Trophoblast cell (in vitro differentiated cells and primary cell): ENCODE measurements at regions not wholly inside any gene's neighbourhood (a gene's known extent, or its start where the extent isn't known, plus 50 kb on each side); places are given as distances from the start of the nearest gene placed in this dataset.

Experiments
- DNase-seq, 2 donors: peaks; one replicate each; pipeline ENCODE4 v3.0.0-alpha.2; 2016
- H2AFZ ChIP-seq: 2 replicates; pipeline ENCODE4 v1.6.1; 2013; ENCODE audit warnings: low read length, moderate library complexity, mild to moderate bottlenecking; ENCODE audit not compliant: insufficient read depth, poor library complexity
- H2AK5ac ChIP-seq: 2 replicates; pipeline ENCODE4 v1.6.1; 2013; ENCODE audit warnings: mild to moderate bottlenecking, low read length
- H2BK120ac ChIP-seq: 2 replicates; pipeline ENCODE4 v1.6.1; 2013; ENCODE audit warnings: low read length, mild to moderate bottlenecking, moderate library complexity; ENCODE audit not compliant: insufficient read depth, poor library complexity
- H2BK12ac ChIP-seq: 2 replicates; pipeline ENCODE4 v1.6.1; 2013; ENCODE audit warnings: mild to moderate bottlenecking, low read length, moderate library complexity
- H2BK5ac ChIP-seq: 2 replicates; pipeline ENCODE4 v1.6.1; 2013; ENCODE audit warnings: low read length, low read depth, moderate library complexity, mild to moderate bottlenecking; ENCODE audit not compliant: poor library complexity
- H3K14ac ChIP-seq: 2 replicates; pipeline ENCODE4 v1.6.1; 2013; ENCODE audit warnings: mild to moderate bottlenecking, low read length
- H3K18ac ChIP-seq: 2 replicates; pipeline ENCODE4 v1.6.1; 2013; ENCODE audit warnings: mild to moderate bottlenecking, low read length
- H3K23ac ChIP-seq: 2 replicates; pipeline ENCODE4 v1.6.1; 2013; ENCODE audit warnings: low read length
- H3K27ac ChIP-seq: 2 replicates; pipeline ENCODE4 v1.5.1; 2013; ENCODE audit warnings: low read depth, mild to moderate bottlenecking, inconsistent platforms, low read length, moderate library complexity
- H3K27me3 ChIP-seq: 2 replicates; pipeline ENCODE4 v1.6.1; 2013; ENCODE audit warnings: inconsistent platforms, mild to moderate bottlenecking, low read length, moderate library complexity; ENCODE audit not compliant: insufficient read depth
- H3K36me3 ChIP-seq, 2 experiments: 1 replicate in 1 of 2; 2 replicates in 1 of 2; pipeline ENCODE4 v1.6.1; 2013; ENCODE audit warnings: low read length in 2 of 2, mild to moderate bottlenecking in 2 of 2, moderate library complexity in 1 of 2; ENCODE audit not compliant: insufficient read depth in 2 of 2, control insufficient read depth in 1 of 2
- H3K4ac ChIP-seq: 2 replicates; pipeline ENCODE4 v1.6.1; 2013; ENCODE audit warnings: low read depth, mild to moderate bottlenecking, low read length, moderate library complexity
- H3K4me1 ChIP-seq, 2 experiments: 1 replicate in 1 of 2; 2 replicates in 1 of 2; pipeline ENCODE4 v1.6.1; 2013; ENCODE audit warnings: low read length in 2 of 2, mild to moderate bottlenecking in 2 of 2, moderate library complexity in 1 of 2; ENCODE audit not compliant: insufficient read depth in 2 of 2, control insufficient read depth in 1 of 2
- H3K4me2 ChIP-seq: 2 replicates; pipeline ENCODE4 v1.6.1; 2013; ENCODE audit warnings: inconsistent platforms, mild to moderate bottlenecking, low read length, moderate library complexity
- H3K4me3 ChIP-seq: 2 replicates; pipeline ENCODE4 v1.5.1; 2013; ENCODE audit warnings: mild to moderate bottlenecking, low read depth, low read length, inconsistent platforms
- H3K79me1 ChIP-seq: one replicate; pipeline ENCODE4 v1.6.1; 2013; ENCODE audit warnings: low read length
- H3K79me2 ChIP-seq: 2 replicates; pipeline ENCODE4 v1.6.1; 2013; ENCODE audit warnings: low read length, mild to moderate bottlenecking; ENCODE audit not compliant: control insufficient read depth, insufficient read depth, poor library complexity
- H3K9ac ChIP-seq: 2 replicates; pipeline ENCODE4 v1.6.1; 2013; ENCODE audit warnings: mild to moderate bottlenecking, low read length
- H3K9me3 ChIP-seq: 2 replicates; pipeline ENCODE4 v1.6.1; 2013; ENCODE audit warnings: low read depth, mild to moderate bottlenecking, control low read depth, inconsistent platforms, low read length; ENCODE audit not compliant: insufficient read depth
- H4K12ac ChIP-seq: 2 replicates; pipeline ENCODE4 v1.6.1; 2013; ENCODE audit warnings: low read depth, mild to moderate bottlenecking, low read length, moderate library complexity
- H4K8ac ChIP-seq: 2 replicates; pipeline ENCODE4 v1.6.1; 2013; ENCODE audit warnings: low read depth, mild to moderate bottlenecking, low read length, moderate library complexity
- H4K91ac ChIP-seq: one replicate; pipeline ENCODE4 v1.6.1; 2013; ENCODE audit warnings: low read depth, mild to moderate bottlenecking, low read length, moderate library complexity
- WGBS: extraction: QIAGEN DNeasy Blood & Tissue Kit; methylation state at CpG from one replicate; pipeline ENCODE4 v1.1.7; 2013; ENCODE audit warnings: missing lambda C conversion rate; ENCODE audit not compliant: insufficient read length, insufficient coverage; ENCODE audit errors: extremely low coverage; 5-methylcytosine and 5-hydroxymethylcytosine counted together

- no peak overlapping the region for H3K4me2 ChIP-seq
- no peak for DNase-seq
- H2AFZ ChIP-seq, result no peak overlapping the region
- H2BK12ac ChIP-seq, result no peak overlapping the region
- no peak overlapping the region for H3K14ac ChIP-seq
- no peak overlapping the region for H3K4me3 ChIP-seq
- H3K9ac ChIP-seq, result no peak overlapping the region
- no peaks in the 10 kb centered on the region for H3K79me2 ChIP-seq
- no peaks in the 10 kb centered on the region for H3K9me3 ChIP-seq
- H3K23ac ChIP-seq, result no peak overlapping the region
- no peak overlapping the region for H2BK5ac ChIP-seq
- no peak overlapping the region for H2BK120ac ChIP-seq
- no peak overlapping the region for H4K8ac ChIP-seq
- no CpG with 5 or more reads among the region's 3 CpGs for WGBS
- no peak overlapping the region for H3K18ac ChIP-seq
- H3K4ac ChIP-seq, result no peak overlapping the region
- no peaks in the 10 kb centered on the region for H3K79me1 ChIP-seq
- H4K12ac ChIP-seq, result no peak overlapping the region
- H3K36me3 ChIP-seq, result no peaks in the 10 kb centered on the region
- H3K27ac ChIP-seq, result no peak overlapping the region
- no peaks in the 10 kb centered on the region for H3K27me3 ChIP-seq
- H3K4me1 ChIP-seq, result no peaks in the 10 kb centered on the region
- H4K91ac ChIP-seq, result no peak overlapping the region
- H2AK5ac ChIP-seq, result no peak overlapping the region
These were observed 678.9 kb upstream of the TEX47 start for GRCh38 chr7:89474456-89474855.

- Histone ChIP-seq H3K27ac (no peak overlapping the region), H2AK5ac (no peak overlapping the region), H3K18ac (no peak overlapping the region), H3K36me3 (no peaks in the 10 kb centered on the region), H3K4me1 (no peaks in the 10 kb centered on the region), H4K8ac (no peak overlapping the region), H2AFZ (no peak overlapping the region), H4K12ac (no peak overlapping the region), H3K9me3 (no peaks in the 10 kb centered on the region), H3K23ac (no peak overlapping the region), H3K79me2 (no peaks in the 10 kb centered on the region), H3K4ac (no peak overlapping the region), H2BK5ac (no peak overlapping the region), H3K4me3 (no peak overlapping the region), H3K9ac (no peak overlapping the region), H3K27me3 (no peaks in the 10 kb centered on the region), H3K14ac (no peak overlapping the region), H4K91ac (no peak overlapping the region), H2BK120ac (no peak overlapping the region), H3K79me1 (no peaks in the 10 kb centered on the region), H3K4me2 (no peak overlapping the region), H2BK12ac (no peak overlapping the region)
- DNase-seq, result no peak
- WGBS, result no CpG with 5 or more reads among the region's 3 CpGs
These were observed 676.3 kb upstream of the STEAP1 start for GRCh38 chr7:89477991-89478390.

- H2AFZ ChIP-seq, result no peak overlapping the region
- H3K4ac ChIP-seq, result no peak overlapping the region
- no peak overlapping the region for H2BK12ac ChIP-seq
- H3K36me3 ChIP-seq, result no peaks in the 10 kb centered on the region
- no peak overlapping the region for H2BK120ac ChIP-seq
- no peak overlapping the region for H4K8ac ChIP-seq
- H3K9ac ChIP-seq, result no peak overlapping the region
- H3K4me1 ChIP-seq, result no peaks in the 10 kb centered on the region
- no peaks in the 10 kb centered on the region for H3K79me2 ChIP-seq
- H3K9me3 ChIP-seq, result no peaks in the 10 kb centered on the region
- H3K18ac ChIP-seq, result no peak overlapping the region
- H2AK5ac ChIP-seq, result no peak overlapping the region
- no peak overlapping the region for H3K27ac ChIP-seq
- no peaks in the 10 kb centered on the region for H3K79me1 ChIP-seq
- no peak overlapping the region for H4K12ac ChIP-seq
- no CpG with 5 or more reads among the region's 3 CpGs for WGBS
- no peak for DNase-seq
- no peak overlapping the region for H3K4me3 ChIP-seq
- no peak overlapping the region for H3K23ac ChIP-seq
- no peak overlapping the region for H3K4me2 ChIP-seq
- no peak overlapping the region for H3K14ac ChIP-seq
- no peak overlapping the region for H4K91ac ChIP-seq
- no peaks in the 10 kb centered on the region for H3K27me3 ChIP-seq
- H2BK5ac ChIP-seq, result no peak overlapping the region
These were observed 658.6 kb upstream of the STEAP1 start for GRCh38 chr7:89495704-89496103.

- H3K79me1 ChIP-seq, result no peaks in the 10 kb centered on the region
- no peak overlapping the region for H3K9ac ChIP-seq
- H3K36me3 ChIP-seq, result no peaks in the 10 kb centered on the region
- H4K8ac ChIP-seq, result no peak overlapping the region
- H3K23ac ChIP-seq, result no peak overlapping the region
- no peaks in the 10 kb centered on the region for H3K27me3 ChIP-seq
- no peaks in the 10 kb centered on the region for H3K4me1 ChIP-seq
- no peak overlapping the region for H2BK5ac ChIP-seq
- H3K4ac ChIP-seq, result no peak overlapping the region
- H4K12ac ChIP-seq, result no peak overlapping the region
- WGBS, result no CpG with 5 or more reads among the region's 2 CpGs
- no peak overlapping the region for H3K14ac ChIP-seq
- no peak overlapping the region for H2AK5ac ChIP-seq
- H3K79me2 ChIP-seq, result no peaks in the 10 kb centered on the region
- no peak overlapping the region for H3K4me2 ChIP-seq
- no peak overlapping the region for H3K4me3 ChIP-seq
- no peak overlapping the region for H3K27ac ChIP-seq
- no peak overlapping the region for H4K91ac ChIP-seq
- H2AFZ ChIP-seq, result no peak overlapping the region
- no peak overlapping the region for H3K18ac ChIP-seq
- DNase-seq, result no peak
- H2BK12ac ChIP-seq, result no peak overlapping the region
- H2BK120ac ChIP-seq, result no peak overlapping the region
- H3K9me3 ChIP-seq, result no peaks in the 10 kb centered on the region
These were observed 654.2 kb upstream of the STEAP1 start for GRCh38 chr7:89500084-89500483.

- no peak overlapping the region for H3K23ac ChIP-seq
- H3K18ac ChIP-seq, result no peak overlapping the region
- no peaks in the 10 kb centered on the region for H3K36me3 ChIP-seq
- H3K4ac ChIP-seq, result no peak overlapping the region
- no peak overlapping the region for H4K12ac ChIP-seq
- no peak overlapping the region for H2AK5ac ChIP-seq
- no peak overlapping the region for H4K91ac ChIP-seq
- H2BK5ac ChIP-seq, result no peak overlapping the region
- no peak for DNase-seq
- H3K27ac ChIP-seq, result no peak overlapping the region
- H3K79me2 ChIP-seq, result no peaks in the 10 kb centered on the region
- no peak overlapping the region for H2BK120ac ChIP-seq
- H4K8ac ChIP-seq, result no peak overlapping the region
- H3K9ac ChIP-seq, result no peak overlapping the region
- H3K4me2 ChIP-seq, result no peak overlapping the region
- no peaks in the 10 kb centered on the region for H3K79me1 ChIP-seq
- H2BK12ac ChIP-seq, result no peak overlapping the region
- H3K4me1 ChIP-seq, result no peaks in the 10 kb centered on the region
- H3K9me3 ChIP-seq, result no peaks in the 10 kb centered on the region
- no peak overlapping the region for H3K4me3 ChIP-seq
- no peak overlapping the region for H2AFZ ChIP-seq
- no peak overlapping the region for H3K14ac ChIP-seq
- H3K27me3 ChIP-seq, result no peaks in the 10 kb centered on the region
These were observed 651.0 kb upstream of the STEAP1 start for GRCh38 chr7:89503281-89503680.
